HUDEP-2 (cell line): ENCODE measurements at regions not wholly inside any gene's neighbourhood (a gene's known extent, or its start where the extent isn't known, plus 50 kb on each side); places are given as distances from the start of the nearest gene placed in this dataset.
"Not testable (repeated sequence)": the region's sequence is repeated elsewhere in the genome, so short reads cannot be mapped to it uniquely, and the experiment has no call there.

Experiments used
- DNase-seq, 76 experiments: peaks; one replicate each; lab custom pipeline; 2025; ENCODE audit not compliant: unreplicated experiment in 76 of 76; lab: John Stamatoyannopoulos, UW

GRCh38 chr14:86780876-86781510 lies 1212.0 kb downstream of the GALC start:
- no peak for DNase-seq

GRCh38 chr14:86780461-86780860 lies 1212.5 kb downstream of the GALC start:
- DNase-seq, result no peak

GRCh38 chr14:86779416-86779815 lies 1213.6 kb downstream of the GALC start:
- no peak for DNase-seq

- DNase-seq, result no peak
These were observed 1214.9 kb downstream of the GALC start for GRCh38 chr14:86777963-86778602.

DNA sequence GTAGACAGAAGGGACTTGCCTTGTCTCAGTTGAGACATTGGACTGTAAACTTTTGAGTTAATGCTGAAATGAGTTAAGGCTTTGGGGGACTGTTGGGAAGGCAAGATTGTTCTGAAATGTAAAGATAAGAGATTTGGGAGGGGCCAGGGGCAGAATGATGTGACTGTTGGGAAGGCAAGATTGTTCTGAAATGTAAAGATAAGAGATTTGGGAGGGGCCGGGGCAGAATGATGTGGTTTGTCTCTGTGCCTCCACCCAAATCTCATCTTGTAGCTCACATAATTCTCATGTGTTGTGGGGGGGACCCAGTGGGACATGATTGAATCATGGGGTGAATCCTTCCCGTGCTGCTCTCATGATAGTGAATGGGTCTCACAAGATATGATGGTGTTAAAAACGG lies 1217.1 kb downstream of the GALC start:
- peak in 26 of 76 experiments; percentile 5 to 80 (median 34) for DNase-seq

DNA sequence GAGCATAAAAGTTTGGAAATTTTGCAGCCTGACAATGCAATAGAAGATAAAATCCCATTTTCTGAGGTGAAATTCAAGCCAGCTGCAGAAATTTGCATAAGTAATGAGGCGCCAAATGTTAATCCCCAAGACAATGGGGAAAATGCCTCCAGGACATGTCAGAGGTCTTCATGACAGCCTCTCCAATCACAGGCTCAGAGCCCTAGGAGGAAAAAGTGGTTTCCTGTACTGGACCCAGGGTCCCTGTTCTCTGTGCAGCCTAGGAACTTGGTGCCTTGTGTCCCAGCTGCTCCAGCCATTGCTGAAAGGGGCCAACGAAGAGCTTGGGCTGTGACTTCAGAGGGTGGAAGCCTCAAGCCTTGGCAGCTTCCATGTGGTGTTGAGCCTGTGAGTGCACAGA lies 1218.1 kb downstream of the GALC start:
- no peak for DNase-seq

DNA sequence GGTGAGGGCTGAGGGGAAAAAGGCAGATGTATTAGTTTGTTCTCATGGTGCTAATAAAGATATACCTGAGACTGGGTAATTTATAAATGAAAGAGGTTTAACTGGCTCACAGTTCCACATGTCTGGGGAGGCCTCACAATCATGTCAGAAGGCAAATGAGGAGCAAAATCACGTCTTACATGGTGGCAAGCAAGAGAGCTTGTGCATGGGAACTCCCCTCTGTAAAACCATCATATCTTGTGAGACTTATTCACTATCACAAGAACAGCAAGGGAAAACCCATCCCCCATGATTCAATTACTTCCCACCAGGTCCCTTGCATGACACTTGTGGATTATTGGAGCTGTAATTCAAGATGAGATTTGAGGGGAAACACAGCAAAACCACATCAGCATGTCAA lies 1220.9 kb downstream of the GALC start:
- no peak for DNase-seq

DNA sequence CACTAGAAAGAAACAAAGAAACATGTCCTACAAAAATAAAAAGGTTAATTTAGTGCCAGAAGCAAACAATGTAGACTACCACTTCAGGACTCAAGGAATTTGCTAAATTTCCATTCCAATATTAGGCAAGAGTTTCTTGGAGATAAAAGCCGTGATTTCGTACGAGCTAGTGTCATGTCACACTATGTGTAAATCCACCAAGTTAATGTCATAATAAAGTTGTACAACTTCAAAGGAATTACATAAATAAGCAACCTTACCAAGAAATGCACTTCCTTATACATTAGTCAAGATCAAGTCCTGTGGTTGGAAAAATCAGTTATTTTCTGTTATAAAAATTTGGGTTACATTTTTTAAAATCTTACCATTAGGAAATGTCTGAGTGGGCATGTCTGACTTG lies 1222.8 kb downstream of the GALC start:
- DNase-seq, result no peak

GRCh38 chr14:86766469-86766868 lies 1226.5 kb downstream of the GALC start:
- DNase-seq, result peak in 4 of 76 experiments; percentile 0 to 18 (median 12)

- no peak for DNase-seq
These were observed 1231.4 kb downstream of the GALC start for GRCh38 chr14:86761611-86762010.

- no peak for DNase-seq
These were observed 1226.7 kb downstream of the FLRT2 start for GRCh38 chr14:86756521-86757190.

- DNase-seq, result not testable (repeated sequence)
These were observed 1220.5 kb downstream of the FLRT2 start for GRCh38 chr14:86750488-86750887.

DNA sequence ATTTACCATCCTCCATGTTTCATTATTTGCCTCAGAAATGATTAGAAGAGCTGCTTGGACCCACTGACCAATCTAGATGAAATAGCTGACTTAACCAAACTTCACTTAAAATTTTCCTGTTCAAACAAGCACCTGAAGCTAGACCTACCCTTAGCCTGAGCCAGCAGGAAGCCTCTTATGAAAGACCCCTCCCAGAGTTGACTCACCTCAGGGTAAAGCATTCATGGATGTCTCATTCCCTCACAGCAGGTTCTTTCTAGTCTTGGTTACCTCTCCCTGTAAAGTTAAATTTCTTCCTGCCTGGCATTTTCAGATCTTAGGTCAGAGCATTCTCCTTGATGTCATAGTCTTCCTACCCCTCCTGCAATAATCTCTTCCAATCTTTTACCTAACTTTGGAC lies 1209.8 kb downstream of the FLRT2 start:
- DNase-seq, result no peak

GRCh38 chr14:86731427-86731826 lies 1201.5 kb downstream of the FLRT2 start:
- DNase-seq, result not testable (repeated sequence)

GRCh38 chr14:86723254-86723624 lies 1193.3 kb downstream of the FLRT2 start:
- no peak for DNase-seq

GRCh38 chr14:86722612-86723253 lies 1192.8 kb downstream of the FLRT2 start:
- DNase-seq, result no peak

GRCh38 chr14:86714575-86714974 lies 1184.6 kb downstream of the FLRT2 start:
- DNase-seq, result no peak

GRCh38 chr14:86714153-86714552 lies 1184.2 kb downstream of the FLRT2 start:
- DNase-seq, result no peak

GRCh38 chr14:86712727-86713126 lies 1182.8 kb downstream of the FLRT2 start:
- no peak for DNase-seq

GRCh38 chr14:86712176-86712575 lies 1182.2 kb downstream of the FLRT2 start:
- no peak for DNase-seq

- DNase-seq, result no peak
These were observed 1178.9 kb downstream of the FLRT2 start for GRCh38 chr14:86708846-86709339.
